GF-D8 (cell line): ENCODE measurements at regions not wholly inside any gene's neighbourhood (a gene's known extent, or its start where the extent isn't known, plus 50 kb on each side); places are given as distances from the start of the nearest gene placed in this dataset.

Source experiments
- DNase-seq: peaks from one replicate; lab custom pipeline; 2025; lab: John Stamatoyannopoulos, UW

GRCh38 chr5:110112348-110112747 is 422.6 kb downstream of the MAN2A1 start:
- DNase-seq = no peak

DNA sequence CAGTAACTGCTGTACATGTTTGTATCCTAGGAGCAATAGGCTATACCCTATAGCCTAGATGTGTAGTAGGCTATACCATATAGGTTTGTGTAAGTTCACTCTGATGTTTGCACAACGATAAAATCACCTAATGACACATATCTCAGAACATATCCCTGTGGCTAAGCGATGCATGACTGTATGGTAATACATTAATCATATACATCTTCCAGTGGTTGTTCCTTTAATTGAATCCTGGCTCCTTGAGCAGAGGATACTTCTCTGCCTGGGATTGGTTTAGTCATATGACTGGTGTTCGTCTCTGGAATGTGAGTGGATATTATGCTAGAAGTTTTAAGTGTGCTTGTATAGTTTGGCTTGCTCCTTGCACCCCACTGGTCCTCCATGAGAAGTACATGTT is 425.8 kb downstream of the MAN2A1 start:
- no peak for DNase-seq

DNA sequence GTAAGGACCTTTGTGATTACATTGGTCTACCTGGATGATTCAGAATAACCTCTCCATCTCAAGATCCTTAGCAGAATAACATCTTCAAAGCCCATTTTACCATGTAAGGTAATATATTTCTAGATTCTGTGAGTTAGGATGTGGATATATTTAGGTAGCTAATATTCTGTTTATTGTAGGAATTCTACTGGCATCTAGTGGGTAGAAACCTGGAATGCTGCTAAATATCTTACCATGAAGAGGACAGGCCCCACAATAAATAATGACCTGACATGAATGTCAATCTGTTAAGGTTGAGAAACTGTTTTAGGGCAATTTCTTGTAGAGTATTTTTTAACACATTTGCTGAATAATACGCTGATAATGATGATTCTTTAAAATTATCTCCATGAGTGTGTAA is 426.8 kb downstream of the MAN2A1 start:
- DNase-seq = no peak

DNA sequence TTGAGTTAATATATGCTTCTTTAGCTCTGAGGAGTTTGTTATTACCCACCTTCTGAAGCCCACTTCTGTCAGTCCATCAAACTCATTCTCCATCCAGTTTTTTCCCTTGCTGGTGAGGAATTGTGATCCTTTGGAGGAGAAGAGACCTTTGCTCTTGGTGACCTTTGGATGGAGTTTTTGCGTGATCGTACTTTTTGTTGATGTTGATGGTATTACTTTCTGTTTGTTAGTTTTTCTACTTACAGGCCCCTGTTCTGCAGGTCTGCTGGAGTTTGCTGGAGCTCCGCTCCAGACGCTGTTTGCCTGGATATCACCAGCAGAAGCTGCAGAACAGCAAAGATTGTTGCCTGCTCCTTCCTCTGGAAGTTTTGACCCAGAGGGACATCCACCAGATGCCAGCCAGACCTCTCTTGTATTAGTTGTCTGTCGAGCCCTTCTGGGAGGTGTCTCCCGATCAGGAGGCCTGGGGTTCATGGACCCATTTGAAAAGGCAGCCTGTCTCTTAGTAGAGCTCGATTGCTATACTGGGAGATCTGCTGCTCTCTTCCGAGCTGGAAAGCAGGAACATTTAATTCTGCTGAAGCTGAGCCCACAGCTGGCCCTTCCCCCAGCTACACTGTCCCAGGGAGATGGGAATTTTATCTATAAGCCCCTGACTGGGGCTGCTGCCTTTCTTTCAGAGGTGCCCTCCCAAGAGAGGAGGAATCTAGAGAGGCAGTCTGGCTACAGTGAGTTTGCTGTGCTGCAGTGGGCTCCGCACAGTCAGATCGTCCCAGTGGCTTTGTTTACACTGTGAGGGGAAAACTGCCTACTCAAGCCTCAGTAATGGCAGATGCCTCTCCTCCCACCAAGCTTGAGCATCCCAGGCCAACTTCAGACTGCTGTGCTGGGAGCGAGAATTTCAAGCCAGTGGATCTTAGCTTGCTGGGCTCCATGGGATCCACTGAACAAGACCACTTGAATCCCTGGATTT is 445.5 kb downstream of the MAN2A1 start:
- no peak for DNase-seq

DNA sequence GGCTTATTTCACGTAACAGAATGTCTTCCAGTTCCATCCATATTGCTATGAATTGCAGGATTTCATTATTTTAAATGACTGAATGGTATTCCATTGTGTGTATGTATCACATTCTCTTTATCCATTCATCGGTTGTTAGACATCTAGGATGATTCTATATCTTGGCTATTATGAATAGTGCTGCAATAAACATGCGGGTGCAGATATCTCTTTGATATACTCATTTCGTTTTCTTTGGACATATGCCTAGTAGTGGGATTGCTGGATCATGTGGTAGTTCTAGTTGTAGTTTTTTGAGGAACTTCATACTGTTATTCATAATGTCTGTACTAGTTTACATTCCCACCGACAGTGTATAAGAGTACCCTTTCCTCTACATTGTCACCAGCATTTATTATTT is 460.5 kb downstream of the MAN2A1 start:
- DNase-seq = no peak

GRCh38 chr5:110159202-110159601 is 469.5 kb downstream of the MAN2A1 start:
- DNase-seq = no peak

- no peak for DNase-seq
Observed at GRCh38 chr5:110161162-110161561, 471.4 kb downstream of the MAN2A1 start.

GRCh38 chr5:110165366-110165765 is 475.6 kb downstream of the MAN2A1 start:
- DNase-seq = no peak

- no peak for DNase-seq
Observed at GRCh38 chr5:110167384-110167783, 477.7 kb downstream of the MAN2A1 start.

GRCh38 chr5:110169461-110169860 is 479.7 kb downstream of the MAN2A1 start:
- no peak for DNase-seq

DNA sequence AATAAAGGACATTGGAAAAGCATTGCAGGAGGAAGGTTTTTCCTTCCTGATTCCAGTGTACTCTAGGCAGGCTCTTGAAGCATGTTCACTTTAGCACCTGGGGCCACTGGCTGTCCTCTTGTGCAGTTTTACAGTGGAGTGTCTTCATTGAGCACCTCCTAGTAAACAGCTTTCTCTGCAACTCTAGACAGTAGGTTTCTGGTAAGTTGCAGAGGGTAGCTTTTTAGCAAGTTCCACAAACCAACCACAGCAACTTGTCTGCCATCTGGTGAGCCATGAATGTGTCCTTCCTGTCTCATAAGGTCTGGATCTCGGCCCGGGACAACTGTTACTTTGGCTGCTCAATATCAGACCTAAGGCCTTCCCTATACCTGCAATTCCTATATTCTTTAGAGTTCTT is 488.0 kb downstream of the MAN2A1 start:
- no peak for DNase-seq

DNA sequence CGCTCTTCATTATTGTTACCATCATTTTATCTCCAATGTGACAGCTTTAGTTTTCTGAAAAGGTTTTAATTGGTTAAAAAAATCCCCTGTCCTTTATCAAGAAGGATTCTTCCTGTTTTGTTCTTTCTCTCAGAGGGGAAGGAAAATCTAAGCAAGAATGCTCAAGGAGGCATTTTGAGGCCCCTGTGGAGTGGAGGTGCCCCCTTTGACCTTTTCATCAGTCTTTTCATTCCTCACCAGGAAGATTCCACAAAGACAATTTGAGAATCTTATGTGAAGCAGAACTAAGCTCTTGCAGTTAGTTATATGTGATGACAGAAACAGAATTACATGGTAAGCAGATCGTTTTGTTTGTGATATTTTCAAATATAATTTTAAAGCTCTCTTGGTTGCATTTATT is 489.6 kb downstream of the MAN2A1 start:
- DNase-seq = no peak

GRCh38 chr5:110194191-110194590 is 504.5 kb downstream of the MAN2A1 start:
- no peak for DNase-seq

GRCh38 chr5:110195288-110195687 is 505.6 kb downstream of the MAN2A1 start:
- DNase-seq = no peak

- no peak for DNase-seq
Observed at GRCh38 chr5:110201791-110202190, 512.1 kb downstream of the MAN2A1 start.

DNA sequence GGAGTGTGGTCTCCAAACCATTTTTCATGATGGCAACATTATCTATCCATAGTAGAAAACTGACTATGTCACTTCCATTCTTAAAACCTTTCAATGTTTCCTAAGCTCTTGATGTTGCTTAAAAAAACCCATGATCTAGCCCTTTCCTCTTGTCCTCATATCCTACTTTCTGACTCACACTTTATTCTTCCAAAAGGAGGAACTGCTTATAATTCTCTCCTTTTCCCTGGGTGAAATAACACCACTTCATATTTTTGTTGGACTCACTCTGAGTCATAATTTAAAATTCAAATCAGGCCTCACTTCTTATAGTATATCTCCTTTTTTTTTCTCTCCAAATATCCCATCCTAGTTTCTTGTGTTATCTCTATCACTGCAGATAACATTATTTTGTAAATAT is 513.9 kb downstream of the MAN2A1 start:
- no peak for DNase-seq

- no peak for DNase-seq
Observed at GRCh38 chr5:110209401-110209800, 517.1 kb downstream of the TMEM232 start.

- DNase-seq = no peak
Observed at GRCh38 chr5:110218981-110219380, 507.5 kb downstream of the TMEM232 start.

GRCh38 chr5:110219769-110220168 is 506.7 kb downstream of the TMEM232 start:
- no peak for DNase-seq

DNA sequence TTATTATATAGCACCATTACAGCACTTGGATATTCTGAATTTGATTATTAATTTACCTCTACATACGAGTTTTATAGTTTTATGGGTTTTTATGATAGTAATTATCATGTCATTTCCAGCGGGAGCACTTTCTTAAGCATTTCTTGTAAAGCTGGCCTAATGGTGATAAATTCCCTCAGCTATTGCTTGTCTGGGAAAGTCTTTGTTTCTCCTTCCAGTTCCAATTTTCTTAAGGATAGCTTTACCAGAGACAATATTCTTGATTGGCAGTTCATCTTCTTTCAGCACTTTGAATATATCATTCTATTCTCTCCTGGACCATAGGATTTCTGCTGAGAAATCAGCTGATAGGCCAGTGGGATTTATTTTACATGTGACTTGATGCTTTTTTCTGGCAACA is 505.4 kb downstream of the TMEM232 start:
- no peak for DNase-seq

GRCh38 chr5:110224050-110224449 is 502.4 kb downstream of the TMEM232 start:
- DNase-seq = no peak

GRCh38 chr5:110225949-110226348 is 500.5 kb downstream of the TMEM232 start:
- no peak for DNase-seq

DNA sequence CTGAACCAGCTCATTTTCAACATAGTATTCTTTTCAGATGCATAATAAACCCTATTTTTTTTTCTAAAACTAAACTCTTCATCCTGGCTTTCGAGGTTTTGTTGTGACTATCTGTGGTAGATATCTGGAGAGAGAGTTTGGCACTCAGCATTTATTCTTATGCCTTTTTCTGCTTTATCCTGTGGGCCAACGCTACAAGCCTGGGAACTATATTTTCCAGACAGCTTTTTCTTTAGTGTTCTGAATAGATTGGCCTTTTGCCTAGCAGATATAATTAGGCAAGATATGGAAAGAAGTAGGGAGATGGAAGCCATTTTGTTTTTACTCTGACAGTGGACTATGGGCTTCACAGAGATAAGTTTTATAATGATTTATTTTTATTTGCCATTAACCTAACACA is 486.7 kb downstream of the TMEM232 start:
- no peak for DNase-seq

GRCh38 chr5:110242950-110243349 is 483.5 kb downstream of the TMEM232 start:
- no peak for DNase-seq
